ENCODE measurements at regions not wholly inside any gene's neighbourhood (a gene's known extent, or its start where the extent isn't known, plus 50 kb on each side); places are given as distances from the start of the nearest gene placed in this dataset.

DNA sequence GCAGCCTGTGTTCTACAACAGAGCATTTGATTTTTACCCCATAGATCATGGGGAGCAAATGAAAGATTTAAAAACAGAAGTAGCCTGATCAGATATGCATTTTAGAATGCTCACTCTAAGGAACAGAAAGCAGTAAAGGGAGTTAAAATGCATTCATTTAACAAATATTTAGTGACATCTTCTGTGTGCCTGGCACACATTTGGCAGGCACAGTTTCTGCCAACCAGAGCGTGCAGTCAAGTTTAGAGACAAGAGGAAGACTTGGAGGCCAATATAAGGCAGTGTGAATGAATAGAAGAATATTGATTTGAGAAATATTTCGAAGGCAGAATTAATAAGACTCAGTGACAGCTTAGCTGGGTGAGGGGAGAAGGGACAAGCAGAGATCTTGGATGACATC is 210.1 kb downstream of the KDR start:
- no peak for TF ChIP-seq POLR2A (IDR thresholded peaks at IDR 0.05; ENCODE audit: low read depth, low read length)
- no peak for TF ChIP-seq TAF1 (IDR thresholded peaks at IDR 0.05; ENCODE audit: borderline replicate concordance, low read depth, low read length)
